HG03139 (cell line): ENCODE measurements at regions not wholly inside any gene's neighbourhood (a gene's known extent, or its start where the extent isn't known, plus 50 kb on each side); places are given as distances from the start of the nearest gene placed in this dataset.
"Not testable (repeated sequence)": the region's sequence is repeated elsewhere in the genome, so short reads cannot be mapped to it uniquely, and the experiment has no call there.

Experiments used
- ATAC-seq: cut with Tn5 transposase; IDR thresholded peaks from one replicate; pipeline ENCODE4 v1.9.1; 2021; ENCODE audit not compliant: unreplicated experiment

GRCh38 chr12:34097213-34097612 lies 74.9 kb downstream of the ALG10 start:
- no peak for ATAC-seq

DNA sequence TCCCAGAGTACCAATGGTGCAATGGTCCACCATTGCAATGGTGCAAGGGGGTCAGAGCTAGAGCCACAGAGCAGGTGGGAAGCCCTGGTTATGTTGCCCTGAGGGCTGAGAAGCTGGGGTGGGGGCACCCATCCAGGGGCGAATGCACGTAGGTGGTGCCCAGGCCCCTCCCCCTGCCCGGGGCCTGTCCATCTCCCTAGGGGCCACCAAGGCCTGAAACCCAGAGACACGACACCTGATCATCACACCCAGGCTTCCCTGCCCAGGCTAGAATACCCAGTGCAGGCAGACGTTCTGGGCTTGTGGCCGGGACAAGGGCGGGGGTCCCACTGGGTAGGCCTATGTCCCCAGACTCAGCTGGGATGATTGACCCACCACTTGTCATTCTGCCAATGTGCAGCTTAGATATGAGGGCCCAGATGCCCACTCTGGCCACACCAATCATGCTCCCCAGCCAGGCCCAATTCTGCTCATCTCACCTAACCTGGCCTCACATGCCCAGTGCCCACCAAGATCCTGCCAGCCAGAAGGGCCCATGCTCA lies 83.2 kb downstream of the ALG10 start:
- no peak for ATAC-seq

- no peak for ATAC-seq
Observed at GRCh38 chr12:34106172-34106571, 83.9 kb downstream of the ALG10 start.

DNA sequence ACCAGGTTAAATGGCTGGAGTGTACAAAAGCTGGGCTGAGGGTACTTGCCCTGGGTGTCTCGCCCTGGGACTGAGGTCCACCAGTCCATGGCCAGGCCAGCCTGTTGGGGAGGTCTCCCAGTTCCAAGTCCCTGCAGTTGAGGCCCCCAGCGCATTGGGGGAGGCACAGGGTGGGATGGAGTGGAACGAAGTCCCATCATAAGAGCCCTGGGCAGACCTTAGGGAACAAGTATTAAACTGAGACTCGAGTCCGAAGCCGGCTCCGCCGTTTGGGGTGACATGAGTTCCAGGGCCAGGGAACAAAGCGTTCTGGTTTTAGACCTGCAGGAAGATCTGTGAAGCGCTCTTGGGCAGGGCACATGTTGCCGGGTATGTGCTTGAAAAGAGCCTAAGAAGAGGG lies 84.7 kb downstream of the ALG10 start:
- ATAC-seq: no peak

DNA sequence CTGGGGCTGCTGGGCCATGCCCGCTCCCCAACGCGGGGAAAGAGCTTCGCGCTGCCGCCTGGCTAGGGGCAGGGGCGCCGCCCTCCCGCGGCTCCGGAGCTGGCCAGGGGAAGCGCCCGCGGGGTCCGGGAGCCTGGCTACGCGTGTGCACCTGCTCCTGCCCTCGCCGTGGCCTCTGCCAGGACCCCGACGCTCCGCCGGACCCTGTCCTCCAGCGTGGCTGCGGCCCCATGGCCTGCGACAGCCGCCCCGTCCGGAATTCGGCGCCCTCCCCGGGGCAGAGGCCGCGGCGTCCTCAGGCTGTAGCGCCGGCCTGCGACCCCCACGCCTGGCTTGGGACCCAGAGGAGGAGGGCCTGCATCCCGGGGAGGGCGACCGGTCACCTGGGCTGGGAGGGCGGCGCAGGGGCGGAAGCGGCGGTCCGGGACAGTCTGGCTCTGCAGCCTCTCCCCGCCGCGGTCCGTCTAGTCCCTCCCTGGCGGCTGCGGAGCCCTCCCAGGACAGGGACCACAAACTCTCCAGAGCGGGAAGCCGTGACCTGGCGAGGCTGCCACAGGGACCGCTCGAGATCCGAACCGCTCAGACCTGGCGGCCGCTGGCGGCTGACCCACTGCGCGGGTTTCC lies 85.6 kb downstream of the ALG10 start:
- ATAC-seq: no peak

GRCh38 chr12:34108405-34108803 lies 86.1 kb downstream of the ALG10 start:
- no peak for ATAC-seq

GRCh38 chr12:34108967-34109366 lies 86.7 kb downstream of the ALG10 start:
- no peak for ATAC-seq

DNA sequence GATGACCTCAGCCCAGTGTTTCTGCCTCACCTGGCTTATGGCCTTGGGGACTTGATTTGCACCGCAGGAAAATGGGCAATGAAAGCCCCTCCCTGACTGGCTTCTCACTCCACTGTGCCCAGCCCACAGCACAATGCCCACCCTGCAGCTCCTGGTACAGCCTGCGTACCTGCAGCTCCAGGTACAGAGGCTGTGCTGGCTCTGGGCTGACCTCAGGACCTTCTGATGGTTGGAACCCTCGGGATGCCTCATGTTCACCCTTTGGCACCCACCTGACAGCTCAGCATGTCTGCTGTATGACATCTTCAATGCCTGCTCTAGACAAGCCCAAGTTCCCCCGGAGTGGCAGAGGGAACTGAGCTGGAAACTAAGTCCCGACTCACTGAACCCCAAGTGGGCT lies 87.1 kb downstream of the ALG10 start:
- ATAC-seq: no peak

DNA sequence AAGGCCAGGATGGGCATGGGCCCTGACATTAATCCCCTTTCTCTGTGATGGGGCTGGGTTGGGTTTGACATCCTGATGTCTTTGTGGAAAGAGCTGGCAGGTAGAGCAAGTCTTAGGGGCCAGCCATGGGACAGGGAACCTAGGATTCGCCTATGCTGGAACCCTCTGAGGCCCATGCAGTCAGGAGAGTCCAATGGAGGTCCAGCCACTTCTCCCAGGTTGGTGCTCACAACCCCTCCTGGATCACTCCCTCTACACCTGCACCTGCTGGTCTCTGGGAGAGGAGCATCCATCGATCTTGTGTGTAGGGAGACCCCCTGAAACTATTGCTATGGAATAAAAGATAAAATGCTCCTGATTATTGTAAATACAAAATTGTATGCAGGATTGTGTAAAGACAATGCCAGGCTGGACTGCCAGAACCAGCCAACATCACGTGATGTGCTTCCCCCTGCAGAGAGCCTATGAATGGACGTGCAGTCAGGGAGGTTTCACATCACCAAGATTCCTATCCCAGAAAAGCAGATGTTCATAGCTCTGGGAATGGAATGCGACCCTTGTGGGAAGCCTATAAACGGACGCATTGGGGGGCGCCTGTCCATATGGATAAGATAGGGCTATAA lies 87.7 kb downstream of the ALG10 start:
- not testable (repeated sequence) for ATAC-seq

- no peak for ATAC-seq
Observed at GRCh38 chr12:34119366-34119765, 97.1 kb downstream of the ALG10 start.

DNA sequence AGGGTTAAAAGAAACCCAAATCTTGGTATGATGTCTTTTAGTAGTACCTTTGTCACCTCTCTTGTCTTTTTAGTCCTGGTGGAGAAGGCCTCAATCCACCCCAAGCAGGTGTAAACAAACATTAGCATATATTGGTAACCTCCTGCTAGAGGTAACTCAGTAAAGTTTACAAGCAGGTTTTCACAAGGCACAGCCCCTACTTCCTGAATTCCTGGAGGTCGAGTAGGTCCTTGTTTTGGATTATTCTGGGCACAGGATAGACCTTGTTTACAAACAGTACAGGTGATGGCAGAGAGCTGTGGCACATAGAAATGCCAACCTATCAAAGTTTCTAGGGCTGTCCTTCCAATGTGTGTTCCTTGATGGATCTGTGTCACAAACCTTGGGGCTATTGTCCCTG lies 99.1 kb downstream of the ALG10 start:
- ATAC-seq: no peak

DNA sequence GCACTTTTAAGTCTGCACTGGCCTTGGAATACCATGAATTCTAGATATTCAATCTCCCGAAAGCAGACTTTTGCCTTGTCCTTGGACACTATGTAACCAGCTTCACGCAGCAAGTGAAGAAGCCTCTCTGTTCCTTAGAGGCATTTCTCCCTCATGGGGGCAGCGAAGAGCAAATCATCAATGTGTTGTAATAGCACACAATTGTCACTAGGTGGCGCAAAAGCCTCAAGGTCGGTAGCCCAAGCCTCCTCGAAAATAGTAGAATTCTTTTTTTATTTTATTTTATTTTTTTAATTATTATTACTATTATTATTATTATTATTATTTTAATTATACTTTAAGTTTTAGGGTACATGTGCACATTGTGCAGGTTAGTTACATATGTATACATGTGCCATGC lies 100.8 kb downstream of the ALG10 start:
- not testable (repeated sequence) for ATAC-seq

DNA sequence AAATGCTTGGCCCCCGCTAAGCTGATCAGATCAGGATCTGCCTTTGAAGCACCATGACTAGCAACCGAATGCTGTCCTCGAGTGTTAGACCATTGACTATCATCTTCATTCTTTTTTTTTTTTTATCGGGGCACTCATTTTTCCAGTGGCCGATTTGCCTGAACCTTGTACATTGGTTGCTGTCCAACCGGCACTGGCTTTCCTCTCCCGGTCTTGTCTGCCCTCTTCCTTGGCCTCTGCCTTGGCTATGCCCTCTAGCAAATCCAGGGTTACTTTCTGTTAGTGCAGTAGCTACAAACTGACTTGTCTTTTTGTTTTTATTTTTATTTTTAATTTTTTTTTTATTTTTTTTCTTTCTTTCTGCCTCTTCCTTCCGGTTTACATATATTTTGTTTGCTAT lies 102.3 kb downstream of the ALG10 start:
- ATAC-seq: no peak

- ATAC-seq: no peak
Observed at GRCh38 chr12:34126239-34126641, 103.9 kb downstream of the ALG10 start.

GRCh38 chr12:34126805-34127204 lies 104.5 kb downstream of the ALG10 start:
- no peak for ATAC-seq

GRCh38 chr12:34127379-34127778 lies 105.1 kb downstream of the ALG10 start:
- ATAC-seq: not testable (repeated sequence)

DNA sequence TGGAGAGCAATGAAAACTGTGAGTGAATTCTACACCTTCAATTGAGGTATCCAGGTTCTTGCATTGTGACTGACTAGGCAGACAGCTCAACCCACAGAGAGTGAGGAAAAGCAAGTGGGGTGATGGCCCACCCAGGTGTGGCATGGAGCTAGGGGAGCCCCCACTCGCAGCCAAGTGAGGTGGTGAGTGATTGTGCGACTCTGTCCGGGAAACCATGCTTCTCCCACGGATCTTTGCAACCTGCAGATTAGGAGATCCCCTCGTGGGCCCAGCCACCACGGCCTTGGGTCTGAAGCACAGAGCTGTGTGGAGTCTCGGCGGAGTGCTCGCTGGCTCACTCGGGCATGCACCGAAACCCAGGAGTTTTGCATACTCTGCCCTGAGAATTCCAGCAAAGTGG lies 120.1 kb downstream of the ALG10 start:
- ATAC-seq: no peak

DNA sequence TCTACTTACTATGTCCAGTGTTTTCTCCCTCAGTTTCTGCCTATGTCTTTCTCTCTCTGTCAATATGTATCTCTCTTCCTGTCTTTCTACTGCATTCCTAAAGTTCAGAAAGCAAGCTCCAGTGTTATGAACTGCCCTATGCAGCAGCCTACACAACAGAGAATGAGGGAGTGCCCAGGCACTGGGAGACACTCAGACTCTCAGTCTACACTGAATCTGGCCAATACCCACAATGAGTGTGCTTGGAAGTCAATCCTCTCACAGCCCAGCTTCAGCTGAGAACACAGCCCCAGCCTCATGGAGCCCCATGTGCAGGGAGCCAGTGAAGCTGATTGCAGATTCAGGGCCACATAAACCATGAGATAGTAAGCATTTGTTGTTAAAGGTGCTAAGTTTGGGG lies 128.7 kb downstream of the ALG10 start:
- no peak for ATAC-seq

- no peak for ATAC-seq
Observed at GRCh38 chr12:34163443-34163842, 141.1 kb downstream of the ALG10 start.

DNA sequence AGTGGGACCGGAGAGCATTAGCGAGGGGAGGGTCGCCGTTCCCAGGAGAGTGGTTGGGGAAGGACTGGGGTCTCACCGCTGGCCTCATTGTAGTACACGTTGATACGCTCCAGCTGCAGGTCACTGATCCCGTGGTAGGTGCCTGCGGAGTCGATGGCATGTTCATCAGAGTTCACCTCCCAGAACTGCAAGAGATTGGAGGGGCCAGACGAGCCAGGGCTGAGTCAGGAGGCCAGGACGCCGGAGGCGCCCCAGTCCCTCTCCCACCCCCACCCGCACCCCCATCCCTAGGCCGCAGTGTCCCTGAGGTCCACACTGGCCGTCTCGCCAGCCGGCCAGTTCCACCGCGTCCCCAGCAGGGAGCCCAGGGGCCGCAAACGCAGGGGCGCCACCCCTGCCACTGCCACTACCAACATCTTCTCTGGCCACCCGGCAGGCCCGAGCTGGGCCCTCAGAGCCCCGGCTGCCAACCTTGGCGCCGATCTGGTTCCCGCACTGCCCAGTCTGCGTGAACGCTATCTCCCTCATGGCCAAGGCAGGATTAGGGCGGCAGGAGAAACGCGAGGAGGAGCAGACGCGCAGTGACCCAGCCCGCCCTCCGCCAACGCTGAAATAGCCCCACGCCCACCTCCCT lies 144.2 kb downstream of the ALG10 start:
- no peak for ATAC-seq

- not testable (repeated sequence) for ATAC-seq
Observed at GRCh38 chr12:34168507-34168906, 146.2 kb downstream of the ALG10 start.

DNA sequence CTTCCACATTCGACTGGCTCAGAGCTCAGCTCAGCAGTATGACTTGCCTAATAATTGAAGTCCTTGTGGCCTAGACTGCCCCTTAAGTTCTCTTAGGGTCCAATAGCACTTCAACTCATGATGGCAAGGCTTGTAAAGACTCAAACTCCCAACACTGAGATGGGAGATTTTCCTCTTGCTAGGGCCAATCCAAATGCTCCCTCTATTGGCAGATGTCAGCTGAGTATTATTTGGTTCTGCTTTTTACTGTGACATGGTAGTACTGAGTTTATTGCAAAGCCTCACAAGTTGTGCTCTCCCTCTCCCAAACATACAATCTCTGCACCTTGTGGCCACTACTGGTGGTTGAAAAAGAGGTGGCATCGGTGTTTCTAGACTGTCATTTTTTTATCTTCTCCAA lies 164.2 kb downstream of the ALG10 start:
- no peak for ATAC-seq
